Endothelial cell of umbilical vein (primary cell): ENCODE measurements at regions not wholly inside any gene's neighbourhood (a gene's known extent, or its start where the extent isn't known, plus 50 kb on each side); places are given as distances from the start of the nearest gene placed in this dataset.

Source experiments
- BruUV-seq: library from RNA; stranded (reverse); fragments of 400-500 nt; replicated peaks from 2 replicates; lab custom pipeline; 2021; lab: Mats Ljungman, UMichigan
- CTCF ChIA-PET: fragments of 300-600, 350-600 bp; sonication (Branson Sonifier 250); formaldehyde crosslinking; loops from one replicate; lab custom pipeline; 2021; ENCODE audit warnings: antibody characterized with exemption, inconsistent platforms; lab: Charles Lee
- POLR2A ChIA-PET: fragments of 300-600, 350-600 bp; sonication (Branson Sonifier 250); formaldehyde crosslinking; loops from one replicate; lab custom pipeline; 2021; ENCODE audit warnings: antibody characterized with exemption, inconsistent platforms; lab: Charles Lee
- DNase-seq: peaks from one replicate; pipeline ENCODE4 v3.0.0-alpha.2; 2011; ENCODE audit warnings: low read depth, low spot score
- FAIRE-seq: peaks from 2 replicates; lab custom pipeline; 2011; peaks lifted over from hg19 to GRCh38; lab: Jason Lieb, UNC
- H2AFZ ChIP-seq: 2 replicates; pipeline ENCODE4 v1.6.0; 2012; ENCODE audit warnings: low read depth, low read length, control low read depth, inconsistent platforms
- H3K27ac ChIP-seq: 2 replicates; pipeline ENCODE4 v1.5.1; 2011; ENCODE audit warnings: low read depth, mild to moderate bottlenecking, control low read depth, low read length, moderate library complexity; ENCODE audit not compliant: insufficient read depth
- H3K27me3 ChIP-seq, 2 experiments: 2 replicates each; pipeline versions ENCODE4 v1.6.0 to v1.6.1; 2011; ENCODE audit warnings: low read length in 2 of 2, mixed read lengths in 1 of 2; ENCODE audit not compliant: control insufficient read depth in 2 of 2, insufficient read depth in 2 of 2
- H3K36me3 ChIP-seq, 2 experiments: 2 replicates in 1 of 2; 3 replicates in 1 of 2; pipeline ENCODE4 v1.5.1; 2011; ENCODE audit warnings: low read length in 2 of 2, mild to moderate bottlenecking in 1 of 2, moderate library complexity in 1 of 2; ENCODE audit not compliant: control insufficient read depth in 2 of 2, insufficient read depth in 2 of 2; ENCODE audit errors: extremely low read depth in 1 of 2
- H3K4me1 ChIP-seq: 3 replicates; pipeline ENCODE4 v1.5.1; 2011; ENCODE audit warnings: mild to moderate bottlenecking, low read length; ENCODE audit not compliant: control insufficient read depth, insufficient read depth; ENCODE audit errors: extremely low read depth
- H3K4me2 ChIP-seq: 2 replicates; pipeline ENCODE4 v1.6.1; 2011; ENCODE audit warnings: low read length, control low read depth, mixed read lengths; ENCODE audit not compliant: insufficient read depth
- H3K4me3 ChIP-seq, 3 experiments: fragments of 200-600 bp in 1 of 3; sonication (generic), shearing (Covaris generic) in 1 of 3; replicated peaks in 1 of 3; 2 replicates each; pipeline ENCODE4 v1.5.1; 2011 to 2016; ENCODE audit warnings: control low read depth in 3 of 3, low read length in 3 of 3, mild to moderate bottlenecking in 2 of 3, inconsistent platforms in 1 of 3, low read depth in 1 of 3, moderate library complexity in 1 of 3; ENCODE audit not compliant: insufficient read depth in 1 of 3
- H3K79me2 ChIP-seq: 2 replicates; pipeline ENCODE4 v1.6.0; 2012; ENCODE audit warnings: low read length, inconsistent platforms; ENCODE audit not compliant: control insufficient read depth, insufficient read depth
- H3K9ac ChIP-seq: replicated peaks from 2 replicates; pipeline ENCODE3; 2011; ENCODE audit warnings: low read length, control low read depth; ENCODE audit not compliant: insufficient read depth; ENCODE audit errors: extremely low read depth
- H3K9me1 ChIP-seq: replicated peaks from 3 replicates; pipeline ENCODE4 v1.6.0; 2011; ENCODE audit warnings: mild to moderate bottlenecking, low read length; ENCODE audit not compliant: control insufficient read depth, insufficient read depth; ENCODE audit errors: extremely low read depth
- H3K9me3 ChIP-seq: replicated peaks from 2 replicates; pipeline ENCODE4 v1.5.1; 2012; ENCODE audit warnings: low read length, inconsistent platforms; ENCODE audit not compliant: control insufficient read depth, insufficient read depth
- H4K20me1 ChIP-seq: replicated peaks from 2 replicates; pipeline ENCODE3; 2011; ENCODE audit warnings: mild to moderate bottlenecking, low read length; ENCODE audit not compliant: control insufficient read depth, insufficient read depth; ENCODE audit errors: extremely low read depth
- CTCF ChIP-seq, 2 donors: IDR thresholded peaks; 1 replicate in 1 of 2; 2 replicates in 1 of 2; pipeline ENCODE4 v1.5.1; 2011; ENCODE audit warnings: low read length in 2 of 2, mild to moderate bottlenecking in 2 of 2, moderate library complexity in 2 of 2, control low read depth in 1 of 2, inconsistent platforms in 1 of 2, low read depth in 1 of 2; ENCODE audit not compliant: insufficient read depth in 1 of 2; ENCODE audit errors: extremely low read depth in 1 of 2
- EZH2 ChIP-seq: IDR thresholded peaks from 2 replicates; pipeline ENCODE4 v1.6.1; 2012; ENCODE audit warnings: borderline replicate concordance, low read depth, mild to moderate bottlenecking, moderate library complexity, low read length, inconsistent platforms; ENCODE audit not compliant: severe bottlenecking
- FOS ChIP-seq: IDR thresholded peaks from 2 replicates; pipeline ENCODE4 v1.6.1; 2011; ENCODE audit warnings: mild to moderate bottlenecking, low read length, moderate library complexity, borderline replicate concordance; ENCODE audit not compliant: insufficient read depth
- GATA2 ChIP-seq: IDR thresholded peaks from 2 replicates; pipeline ENCODE4 v1.7.0; 2011; ENCODE audit warnings: low read depth, mild to moderate bottlenecking, moderate library complexity, mixed read lengths, low read length; ENCODE audit not compliant: insufficient read length, insufficient read depth
- JUN ChIP-seq: IDR thresholded peaks from 2 replicates; pipeline ENCODE4 v1.6.1; 2011; ENCODE audit warnings: borderline replicate concordance, low read depth; ENCODE audit not compliant: insufficient read length, insufficient read depth
- MYC ChIP-seq: IDR thresholded peaks from one replicate; pipeline ENCODE4 v1.6.1; 2011; ENCODE audit warnings: mild to moderate bottlenecking, low read depth, low read length
- POLR2A ChIP-seq: IDR thresholded peaks from 2 replicates; pipeline ENCODE4 v1.6.1; 2012; ENCODE audit warnings: low read depth, mild to moderate bottlenecking, control low read depth, low read length
- POLR2AphosphoS5 ChIP-seq: IDR thresholded peaks from 2 replicates; pipeline ENCODE4 v1.6.1; 2012; ENCODE audit warnings: low read depth, mild to moderate bottlenecking, control low read depth, low read length, moderate library complexity; ENCODE audit not compliant: insufficient read depth
- dilution Hi-C: fragments of 300-500 bp; cut with MboI; formaldehyde crosslinking; loops from one replicate; pipeline ENCODE4 v1.15.0; 2019; ENCODE audit warnings: low sequenced_read_pairs; ENCODE audit not compliant: extremely low pct_ligation_motif_present
- intact Hi-C: fragments of 100-400 bp; cut with micrococcal nuclease; formaldehyde crosslinking; loops from one replicate; pipeline ENCODE4 v1.10.0; 2022
- TF ChIP-seq, protein P1 (sequence below): IDR thresholded peaks from 2 replicates; pipeline ENCODE4 v1.6.1; 2011; ENCODE audit not compliant: insufficient read depth, insufficient read length

DNA sequence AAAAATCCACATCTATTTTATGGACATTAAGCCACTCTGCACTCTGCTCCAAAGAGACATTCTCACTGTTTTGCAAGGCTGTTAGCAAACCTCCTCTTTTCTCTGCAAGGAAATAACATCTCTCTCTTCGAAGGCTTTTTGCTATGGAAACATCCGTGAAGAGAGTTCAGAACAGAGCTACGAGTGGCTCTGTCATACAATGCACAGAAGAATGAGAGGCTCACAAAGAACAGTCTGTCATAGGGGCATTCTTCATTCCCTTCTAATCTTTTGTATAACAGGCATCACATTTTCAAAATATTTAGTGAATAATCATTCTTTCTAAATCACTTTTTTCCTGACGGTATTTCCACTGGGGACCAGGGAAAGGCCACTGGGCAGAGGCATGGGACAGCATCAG lies 346.1 kb downstream of the IRS2 start:
- no peaks in the 10 kb centered on the region for H3K4me1 ChIP-seq
- no peaks in the 10 kb centered on the region for H3K9me1 ChIP-seq
- ChIA-PET CTCF (interaction anchor here (1.3 kb wide), 1 partner anchor 16 kb away, joined by 4 read pairs; no protein-coding TSS in a partner anchor), POLR2A (no interaction called here)
- no peak overlapping the region for H3K9ac ChIP-seq
- intact Hi-C loops, result no loop called here
- H3K4me2 ChIP-seq, result no peak overlapping the region
- DNase-seq (no peak), FAIRE-seq (no peak)
- H3K27ac ChIP-seq, result no peak overlapping the region
- BruUV-seq, result no TSS peak
- H3K4me3 ChIP-seq, result no peak overlapping the region
- H2AFZ ChIP-seq, result no peak overlapping the region
- TF ChIP-seq POLR2A (no peak), FOS (no peak), EZH2 (no peak), POLR2AphosphoS5 (no peak), GATA2 (no peak), CTCF (IDR thresholded peaks at IDR 0.05; ENCODE audit: extremely low read depth in 1 of 2, insufficient read depth in 1 of 2, low read depth in 1 of 2, low read length in 2 of 2) (no peak), MYC (no peak), JUN (no peak)
- TF ChIP-seq, protein P1, sequence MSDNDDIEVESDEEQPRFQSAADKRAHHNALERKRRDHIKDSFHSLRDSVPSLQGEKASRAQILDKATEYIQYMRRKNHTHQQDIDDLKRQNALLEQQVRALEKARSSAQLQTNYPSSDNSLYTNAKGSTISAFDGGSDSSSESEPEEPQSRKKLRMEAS, result no peak
- H3K27me3 ChIP-seq, result no peaks in the 10 kb centered on the region
- H3K79me2 ChIP-seq, result no peaks in the 10 kb centered on the region
- H3K9me3 ChIP-seq, result no peaks in the 10 kb centered on the region
- no peaks in the 10 kb centered on the region for H3K36me3 ChIP-seq
- H4K20me1 ChIP-seq, result no peaks in the 10 kb centered on the region
- dilution Hi-C loops, result no loop called here
